GM13976 (cell line): ENCODE measurements at regions not wholly inside any gene's neighbourhood (a gene's known extent, or its start where the extent isn't known, plus 50 kb on each side); places are given as distances from the start of the nearest gene placed in this dataset.

Experiments used
- DNase-seq: peaks from one replicate; pipeline ENCODE4 v3.0.0; 2012; ENCODE audit warnings: low spot score
- in situ Hi-C: fragments of 300-500 bp; cut with MboI; formaldehyde crosslinking; loops from one replicate; pipeline ENCODE4 v1.12.0; 2022; ENCODE audit warnings: low sequenced_read_pairs, mixed read lengths, inconsistent platforms; ENCODE audit not compliant: unreplicated experiment
- TF ChIP-seq, protein P1 (sequence below): IDR thresholded peaks from 2 replicates; pipeline ENCODE4 v1.5.1; 2012; ENCODE audit warnings: borderline replicate concordance, mild to moderate bottlenecking; ENCODE audit not compliant: insufficient read depth; ENCODE audit errors: extremely low read depth, missing control alignments, control extremely low read depth

- in situ Hi-C loops = no loop called here
- TF ChIP-seq, protein P1, sequence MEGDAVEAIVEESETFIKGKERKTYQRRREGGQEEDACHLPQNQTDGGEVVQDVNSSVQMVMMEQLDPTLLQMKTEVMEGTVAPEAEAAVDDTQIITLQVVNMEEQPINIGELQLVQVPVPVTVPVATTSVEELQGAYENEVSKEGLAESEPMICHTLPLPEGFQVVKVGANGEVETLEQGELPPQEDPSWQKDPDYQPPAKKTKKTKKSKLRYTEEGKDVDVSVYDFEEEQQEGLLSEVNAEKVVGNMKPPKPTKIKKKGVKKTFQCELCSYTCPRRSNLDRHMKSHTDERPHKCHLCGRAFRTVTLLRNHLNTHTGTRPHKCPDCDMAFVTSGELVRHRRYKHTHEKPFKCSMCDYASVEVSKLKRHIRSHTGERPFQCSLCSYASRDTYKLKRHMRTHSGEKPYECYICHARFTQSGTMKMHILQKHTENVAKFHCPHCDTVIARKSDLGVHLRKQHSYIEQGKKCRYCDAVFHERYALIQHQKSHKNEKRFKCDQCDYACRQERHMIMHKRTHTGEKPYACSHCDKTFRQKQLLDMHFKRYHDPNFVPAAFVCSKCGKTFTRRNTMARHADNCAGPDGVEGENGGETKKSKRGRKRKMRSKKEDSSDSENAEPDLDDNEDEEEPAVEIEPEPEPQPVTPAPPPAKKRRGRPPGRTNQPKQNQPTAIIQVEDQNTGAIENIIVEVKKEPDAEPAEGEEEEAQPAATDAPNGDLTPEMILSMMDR = no peak
- no peak for DNase-seq
Measured at GRCh38 chr7:116083796-116084195, 53.2 kb upstream of the TFEC start.

DNA sequence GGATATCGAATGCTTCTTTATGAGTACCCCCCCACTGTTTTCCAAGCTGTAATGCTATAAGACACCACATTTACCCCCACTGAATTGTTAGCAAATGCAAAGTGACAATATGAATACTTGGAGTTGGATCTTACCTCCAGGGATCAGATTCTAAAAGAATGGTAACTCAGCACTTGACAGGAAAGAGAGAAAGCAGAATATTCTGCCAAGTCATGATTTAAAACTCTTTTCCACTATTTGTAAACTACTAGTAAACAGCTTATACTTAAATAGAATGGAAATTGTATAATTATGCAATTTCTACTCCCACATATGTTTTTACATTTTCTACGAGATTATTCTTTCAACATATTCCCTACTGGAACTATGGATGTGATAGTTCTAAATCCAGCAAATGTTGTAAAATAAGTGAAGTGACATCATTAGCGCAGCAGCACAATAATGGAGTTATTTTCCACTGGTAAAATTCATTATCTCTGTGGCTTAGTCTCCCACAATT lies 56.0 kb upstream of the TFEC start:
- TF ChIP-seq, protein P1 = no peak
- in situ Hi-C loops = no loop called here
- DNase-seq = no peak

DNA sequence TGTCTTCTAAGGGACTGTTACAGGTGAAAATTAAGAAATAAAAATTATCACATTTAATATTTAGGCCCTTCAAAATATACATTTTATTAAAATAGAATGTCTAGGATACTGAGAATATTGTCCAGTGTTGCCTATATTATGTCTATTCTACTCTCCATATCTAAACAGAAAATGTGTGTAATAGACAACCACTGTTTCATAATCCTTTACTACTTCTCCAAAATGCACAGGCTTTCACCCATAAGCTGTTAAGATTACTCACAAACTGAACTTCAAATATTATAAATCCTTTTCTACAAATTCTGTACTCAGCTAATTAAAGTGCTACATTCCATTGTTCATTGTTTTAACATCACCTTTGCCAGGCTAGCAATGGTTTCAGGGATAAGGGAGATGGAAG lies 56.7 kb upstream of the TFEC start:
- no peak for DNase-seq
- TF ChIP-seq, protein P1 = no peak
- in situ Hi-C loops = no loop called here

- TF ChIP-seq, protein P1 = no peak
- in situ Hi-C loops = no loop called here
- DNase-seq = no peak
Measured at GRCh38 chr7:116087984-116088383, 57.4 kb upstream of the TFEC start.

GRCh38 chr7:116089293-116089692 lies 58.7 kb upstream of the TFEC start:
- TF ChIP-seq, protein P1 = no peak
- in situ Hi-C loops = no loop called here
- no peak for DNase-seq

GRCh38 chr7:116093516-116094301 lies 63.1 kb upstream of the TFEC start:
- DNase-seq = no peak
- in situ Hi-C loops = no loop called here
- TF ChIP-seq, protein P1 = no peak
